H1 (cell line): ENCODE measurements at regions not wholly inside any gene's neighbourhood (a gene's known extent, or its start where the extent isn't known, plus 50 kb on each side); places are given as distances from the start of the nearest gene placed in this dataset.

ENCODE experiments used
- CTCF ChIA-PET: fragments of 300-600 bp; sonication (Branson Sonifier 250); formaldehyde crosslinking; loops from one replicate; lab custom pipeline; 2021; ENCODE audit not compliant: partially characterized antibody; lab: Charles Lee
- POLR2A ChIA-PET: fragments of 300-600 bp; sonication (Branson Sonifier 250); formaldehyde crosslinking; loops from one replicate; lab custom pipeline; 2021; ENCODE audit warnings: inconsistent platforms; ENCODE audit not compliant: partially characterized antibody; lab: Charles Lee
- DNase-seq, 2 experiments: peaks; one replicate each; pipeline versions ENCODE4 v3.0.0 to v3.0.0-alpha.2; 2010 to 2022; ENCODE audit warnings: low spot score in 2 of 2, low read depth in 1 of 2, mixed read lengths in 1 of 2
- FAIRE-seq: peaks from 2 replicates; lab custom pipeline; 2011; peaks lifted over from hg19 to GRCh38; lab: Jason Lieb, UNC
- H2AFZ ChIP-seq: 2 replicates; pipeline ENCODE4 v1.8.1; 2012; ENCODE audit warnings: low read length, inconsistent platforms
- H2AK5ac ChIP-seq: 2 replicates; pipeline ENCODE4 v1.6.1; 2013; ENCODE audit warnings: low read depth, low read length
- H2BK120ac ChIP-seq: replicated peaks from 2 replicates; pipeline ENCODE3; 2013; ENCODE audit warnings: low read depth, low read length, inconsistent platforms
- H2BK12ac ChIP-seq: 2 replicates; pipeline ENCODE4 v1.6.1; 2013; ENCODE audit warnings: low read depth, low read length
- H2BK15ac ChIP-seq: 2 replicates; pipeline ENCODE4 v1.6.1; 2013; ENCODE audit warnings: low read length
- H2BK20ac ChIP-seq: 2 replicates; pipeline ENCODE4 v1.6.1; 2013; ENCODE audit warnings: low read length
- H2BK5ac ChIP-seq: 2 replicates; pipeline ENCODE4 v1.6.1; 2013; ENCODE audit warnings: low read depth, low read length
- H3K14ac ChIP-seq: 2 replicates; pipeline ENCODE4 v1.6.1; 2013; ENCODE audit warnings: inconsistent platforms; ENCODE audit not compliant: insufficient read length
- H3K18ac ChIP-seq: 2 replicates; pipeline ENCODE4 v1.6.1; 2013; ENCODE audit warnings: low read length; ENCODE audit errors: extremely low read depth
- H3K23ac ChIP-seq: 2 replicates; pipeline ENCODE4 v1.6.1; 2013; ENCODE audit warnings: inconsistent platforms; ENCODE audit not compliant: insufficient read length
- H3K23me2 ChIP-seq: 2 replicates; pipeline ENCODE4 v1.6.1; 2013; ENCODE audit warnings: low read depth, low read length
- H3K27ac ChIP-seq: 2 replicates; pipeline ENCODE4 v1.6.1; 2011; ENCODE audit warnings: low read depth, low read length, inconsistent platforms
- H3K27me3 ChIP-seq, 4 experiments: replicated peaks in 1 of 4; 1 replicate in 1 of 4; 2 replicates in 3 of 4; pipeline versions ENCODE4 v1.6.1 to v1.8.1; 2011 to 2013; ENCODE audit warnings: low read length in 3 of 4, mild to moderate bottlenecking in 3 of 4, inconsistent platforms in 2 of 4, mixed read lengths in 2 of 4, moderate library complexity in 1 of 4; ENCODE audit not compliant: control insufficient read depth in 3 of 4, insufficient read depth in 3 of 4; ENCODE audit errors: extremely low read depth in 1 of 4
- H3K36me3 ChIP-seq, 4 experiments: 2 replicates each; pipeline versions ENCODE4 v1.6.1 to v1.8.1; 2011 to 2013; ENCODE audit warnings: mild to moderate bottlenecking in 4 of 4, low read length in 3 of 4, moderate library complexity in 2 of 4, control low read depth in 1 of 4, inconsistent platforms in 1 of 4; ENCODE audit not compliant: insufficient read depth in 4 of 4, control insufficient read depth in 2 of 4
- H3K4ac ChIP-seq: replicated peaks from 2 replicates; pipeline ENCODE3; 2013; ENCODE audit warnings: low read length, low read depth, mixed read lengths, inconsistent platforms; ENCODE audit not compliant: insufficient read length
- H3K4me1 ChIP-seq, 4 experiments: replicated peaks in 1 of 4; 1 replicate in 1 of 4; 2 replicates in 3 of 4; pipeline versions ENCODE4 v1.6.1 to v1.8.1; 2011 to 2013; ENCODE audit warnings: low read length in 3 of 4, inconsistent platforms in 2 of 4, mixed read lengths in 1 of 4; ENCODE audit not compliant: insufficient read depth in 4 of 4, control insufficient read depth in 3 of 4
- H3K4me2 ChIP-seq, 2 experiments: 2 replicates each; pipeline versions ENCODE4 v1.6.1 to v1.8.1; 2011 to 2013; ENCODE audit warnings: low read depth in 2 of 2, low read length in 2 of 2, control low read depth in 1 of 2, inconsistent platforms in 1 of 2, mild to moderate bottlenecking in 1 of 2; ENCODE audit not compliant: insufficient read depth in 1 of 2
- H3K4me3 ChIP-seq, 4 experiments: fragments of 200-600, 300-600 bp in 1 of 4; sonication (generic), shearing (Covaris generic), sonication (Bioruptor Twin) in 1 of 4; 2 replicates each; pipeline versions ENCODE4 v1.5.1 to v1.8.1; 2011 to 2016; ENCODE audit warnings: low read length in 4 of 4, low read depth in 3 of 4, control low read depth in 2 of 4, inconsistent platforms in 2 of 4, mild to moderate bottlenecking in 2 of 4, mixed read lengths in 1 of 4, moderate library complexity in 1 of 4; ENCODE audit not compliant: insufficient read depth in 2 of 4; ENCODE audit errors: extremely low read depth in 1 of 4
- H3K56ac ChIP-seq: replicated peaks from 2 replicates; pipeline ENCODE3; 2013; ENCODE audit warnings: low read depth, mild to moderate bottlenecking, mixed read lengths, low read length, inconsistent platforms; ENCODE audit not compliant: insufficient read length
- H3K79me1 ChIP-seq: 2 replicates; pipeline ENCODE4 v1.6.1; 2013; ENCODE audit warnings: low read depth, low read length, control low read depth
- H3K79me2 ChIP-seq, 2 experiments: 2 replicates each; pipeline versions ENCODE4 v1.6.1 to v1.8.1; 2012 to 2013; ENCODE audit warnings: low read length in 2 of 2, mild to moderate bottlenecking in 2 of 2, inconsistent platforms in 1 of 2; ENCODE audit not compliant: insufficient read depth in 2 of 2, control insufficient read depth in 1 of 2
- H3K9ac ChIP-seq, 4 experiments: replicated peaks in 1 of 4; 1 replicate in 1 of 4; 2 replicates in 3 of 4; pipeline versions ENCODE4 v1.6.1 to v1.8.1; 2011 to 2013; ENCODE audit warnings: low read depth in 3 of 4, low read length in 3 of 4, control low read depth in 2 of 4, mild to moderate bottlenecking in 2 of 4, moderate library complexity in 2 of 4, inconsistent platforms in 1 of 4; ENCODE audit errors: extremely low read depth in 1 of 4
- H3K9me3 ChIP-seq, 2 experiments: 2 replicates each; pipeline versions ENCODE4 v1.6.1 to v1.8.1; 2012 to 2013; ENCODE audit warnings: mild to moderate bottlenecking in 2 of 2, moderate library complexity in 2 of 2, control low read depth in 1 of 2, inconsistent platforms in 1 of 2, low read depth in 1 of 2, low read length in 1 of 2, mixed read lengths in 1 of 2; ENCODE audit not compliant: insufficient read depth in 2 of 2
- H4K20me1 ChIP-seq, 2 experiments: replicated peaks in 1 of 2; 2 replicates each; pipeline versions ENCODE3 to v1.8.1; 2011 to 2013; ENCODE audit warnings: inconsistent platforms in 2 of 2, low read length in 2 of 2, mild to moderate bottlenecking in 1 of 2; ENCODE audit not compliant: insufficient read depth in 2 of 2, control insufficient read depth in 1 of 2
- H4K5ac ChIP-seq: 2 replicates; pipeline ENCODE4 v1.6.1; 2013; ENCODE audit warnings: low read length, low read depth, mixed read lengths, inconsistent platforms; ENCODE audit not compliant: insufficient read length
- H4K8ac ChIP-seq: 2 replicates; pipeline ENCODE4 v1.8.0; 2013; ENCODE audit warnings: mild to moderate bottlenecking, moderate library complexity, low read length, inconsistent platforms; ENCODE audit not compliant: insufficient read depth; ENCODE audit errors: extremely low read depth
- H4K91ac ChIP-seq: replicated peaks from 2 replicates; pipeline ENCODE3; 2013; ENCODE audit warnings: low read length, mixed read lengths, inconsistent platforms; ENCODE audit not compliant: insufficient read length
- ASH2L ChIP-seq: fragments of 200-600, 300-600 bp; sonication (generic); IDR thresholded peaks from one replicate; pipeline ENCODE4 v1.7.1; 2017; ENCODE audit warnings: low read length
- EP300 ChIP-seq, 2 experiments: IDR thresholded peaks; 1 replicate in 1 of 2; 2 replicates in 1 of 2; pipeline ENCODE4 v1.6.1; 2011 to 2012; ENCODE audit warnings: low read depth in 2 of 2, low read length in 2 of 2, mild to moderate bottlenecking in 2 of 2, borderline replicate concordance in 1 of 2, inconsistent platforms in 1 of 2, moderate library complexity in 1 of 2
- HDAC6 ChIP-seq: IDR thresholded peaks from one replicate; pipeline ENCODE4 v1.7.1; 2012; ENCODE audit warnings: low read depth, mild to moderate bottlenecking, inconsistent platforms, low read length, moderate library complexity
- SRF ChIP-seq: IDR thresholded peaks from 2 replicates; pipeline ENCODE4 v1.6.1; 2011; ENCODE audit warnings: mild to moderate bottlenecking, low read depth, low read length, moderate library complexity
- TAF7 ChIP-seq: optimal IDR thresholded peaks from 2 replicates; pipeline ENCODE3; 2011; ENCODE audit warnings: low read depth, mild to moderate bottlenecking, inconsistent platforms, low read length, moderate library complexity, borderline replicate concordance
- WGBS, 2 experiments: shearing (Covaris generic) in 1 of 2; methylation state at CpG; one replicate each; pipeline versions ENCODE4 v1.1.6 to v1.1.7; 2013 to 2015; ENCODE audit warnings: low lambda C conversion rate in 2 of 2, mixed read lengths in 2 of 2, inconsistent platforms in 1 of 2, low coverage in 1 of 2, missing lambda C conversion rate in 1 of 2; ENCODE audit not compliant: insufficient replicate concordance in 2 of 2, insufficient coverage in 1 of 2, insufficient read length in 1 of 2; ENCODE audit errors: extremely low coverage in 1 of 2, missing lambda C conversion rate in 1 of 2; 5-methylcytosine and 5-hydroxymethylcytosine counted together

- Histone ChIP-seq H2AFZ (no peak overlapping the region), H2BK120ac (no peak overlapping the region), H3K23me2 (no peaks in the 10 kb centered on the region), H2AK5ac (no peak overlapping the region), H4K91ac (no peak overlapping the region), H3K4me2 (no peak overlapping the region), H3K9me3 (no peaks in the 10 kb centered on the region), H4K5ac (no peak overlapping the region), H2BK15ac (no peak overlapping the region), H3K79me1 (no peaks in the 10 kb centered on the region), H3K27ac (no peak overlapping the region), H4K8ac (no peak overlapping the region), H3K18ac (no peak overlapping the region), H3K14ac (no peak overlapping the region), H4K20me1 (no peaks in the 10 kb centered on the region), H3K4me1 (no peaks in the 10 kb centered on the region), H3K4ac (no peak overlapping the region), H2BK5ac (no peak overlapping the region), H3K27me3 (no peaks in the 10 kb centered on the region), H3K79me2 (no peaks in the 10 kb centered on the region), H3K9ac (no peak overlapping the region), H3K56ac (no peak overlapping the region), H2BK12ac (no peak overlapping the region), H3K4me3 (no peak overlapping the region), H2BK20ac (no peak overlapping the region), H3K36me3 (no peaks in the 10 kb centered on the region), H3K23ac (no peak overlapping the region)
- no peak for DNase-seq
- POLR2A ChIA-PET = no interaction called here
- WGBS, 2 experiments = 93% methylated on average over 4 of the region's 4 CpGs; no CpG with 5 or more reads in 1 of the 2 experiments
- CTCF ChIA-PET = no interaction called here
- peak; percentile 19 for FAIRE-seq
- TF ChIP-seq EP300 (IDR thresholded peaks at IDR 0.05; ENCODE audit: borderline replicate concordance in 1 of 2, low read depth in 2 of 2, low read length in 2 of 2) = no peak
- TF ChIP-seq TAF7 = no peak
- TF ChIP-seq SRF = no peak
- TF ChIP-seq HDAC6 = no peak
- no peak for TF ChIP-seq ASH2L
These were observed 160.6 kb upstream of the RAP2B start for GRCh38 chr3:153001210-153002078.
